H1 (cell line): ENCODE measurements at regions not wholly inside any gene's neighbourhood (a gene's known extent, or its start where the extent isn't known, plus 50 kb on each side); places are given as distances from the start of the nearest gene placed in this dataset.
"Not testable (repeated sequence)": the region's sequence is repeated elsewhere in the genome, so short reads cannot be mapped to it uniquely, and the experiment has no call there.

Experiments
- CTCF ChIA-PET: fragments of 300-600 bp; sonication (Branson Sonifier 250); formaldehyde crosslinking; loops from one replicate; lab custom pipeline; 2021; ENCODE audit not compliant: partially characterized antibody; lab: Charles Lee
- POLR2A ChIA-PET: fragments of 300-600 bp; sonication (Branson Sonifier 250); formaldehyde crosslinking; loops from one replicate; lab custom pipeline; 2021; ENCODE audit warnings: inconsistent platforms; ENCODE audit not compliant: partially characterized antibody; lab: Charles Lee
- DNase-seq, 2 experiments: peaks; one replicate each; pipeline versions ENCODE4 v3.0.0 to v3.0.0-alpha.2; 2010 to 2022; ENCODE audit warnings: low spot score in 2 of 2, low read depth in 1 of 2, mixed read lengths in 1 of 2
- FAIRE-seq: peaks from 2 replicates; lab custom pipeline; 2011; peaks lifted over from hg19 to GRCh38; lab: Jason Lieb, UNC
- H2AFZ ChIP-seq: 2 replicates; pipeline ENCODE4 v1.8.1; 2012; ENCODE audit warnings: low read length, inconsistent platforms
- H2AK5ac ChIP-seq: 2 replicates; pipeline ENCODE4 v1.6.1; 2013; ENCODE audit warnings: low read depth, low read length
- H2BK120ac ChIP-seq: replicated peaks from 2 replicates; pipeline ENCODE3; 2013; ENCODE audit warnings: low read depth, low read length, inconsistent platforms
- H2BK12ac ChIP-seq: 2 replicates; pipeline ENCODE4 v1.6.1; 2013; ENCODE audit warnings: low read depth, low read length
- H2BK15ac ChIP-seq: 2 replicates; pipeline ENCODE4 v1.6.1; 2013; ENCODE audit warnings: low read length
- H2BK20ac ChIP-seq: 2 replicates; pipeline ENCODE4 v1.6.1; 2013; ENCODE audit warnings: low read length
- H2BK5ac ChIP-seq: 2 replicates; pipeline ENCODE4 v1.6.1; 2013; ENCODE audit warnings: low read depth, low read length
- H3K14ac ChIP-seq: 2 replicates; pipeline ENCODE4 v1.6.1; 2013; ENCODE audit warnings: inconsistent platforms; ENCODE audit not compliant: insufficient read length
- H3K18ac ChIP-seq: 2 replicates; pipeline ENCODE4 v1.6.1; 2013; ENCODE audit warnings: low read length; ENCODE audit errors: extremely low read depth
- H3K23ac ChIP-seq: 2 replicates; pipeline ENCODE4 v1.6.1; 2013; ENCODE audit warnings: inconsistent platforms; ENCODE audit not compliant: insufficient read length
- H3K23me2 ChIP-seq: 2 replicates; pipeline ENCODE4 v1.6.1; 2013; ENCODE audit warnings: low read depth, low read length
- H3K27ac ChIP-seq: 2 replicates; pipeline ENCODE4 v1.6.1; 2011; ENCODE audit warnings: low read depth, low read length, inconsistent platforms
- H3K27me3 ChIP-seq, 4 experiments: replicated peaks in 1 of 4; 1 replicate in 1 of 4; 2 replicates in 3 of 4; pipeline versions ENCODE4 v1.6.1 to v1.8.1; 2011 to 2013; ENCODE audit warnings: low read length in 3 of 4, mild to moderate bottlenecking in 3 of 4, inconsistent platforms in 2 of 4, mixed read lengths in 2 of 4, moderate library complexity in 1 of 4; ENCODE audit not compliant: control insufficient read depth in 3 of 4, insufficient read depth in 3 of 4; ENCODE audit errors: extremely low read depth in 1 of 4
- H3K36me3 ChIP-seq, 4 experiments: 2 replicates each; pipeline versions ENCODE4 v1.6.1 to v1.8.1; 2011 to 2013; ENCODE audit warnings: mild to moderate bottlenecking in 4 of 4, low read length in 3 of 4, moderate library complexity in 2 of 4, control low read depth in 1 of 4, inconsistent platforms in 1 of 4; ENCODE audit not compliant: insufficient read depth in 4 of 4, control insufficient read depth in 2 of 4
- H3K4ac ChIP-seq: replicated peaks from 2 replicates; pipeline ENCODE3; 2013; ENCODE audit warnings: low read length, low read depth, mixed read lengths, inconsistent platforms; ENCODE audit not compliant: insufficient read length
- H3K4me1 ChIP-seq, 4 experiments: replicated peaks in 1 of 4; 1 replicate in 1 of 4; 2 replicates in 3 of 4; pipeline versions ENCODE4 v1.6.1 to v1.8.1; 2011 to 2013; ENCODE audit warnings: low read length in 3 of 4, inconsistent platforms in 2 of 4, mixed read lengths in 1 of 4; ENCODE audit not compliant: insufficient read depth in 4 of 4, control insufficient read depth in 3 of 4
- H3K4me2 ChIP-seq, 2 experiments: 2 replicates each; pipeline versions ENCODE4 v1.6.1 to v1.8.1; 2011 to 2013; ENCODE audit warnings: low read depth in 2 of 2, low read length in 2 of 2, control low read depth in 1 of 2, inconsistent platforms in 1 of 2, mild to moderate bottlenecking in 1 of 2; ENCODE audit not compliant: insufficient read depth in 1 of 2
- H3K4me3 ChIP-seq, 4 experiments: fragments of 200-600, 300-600 bp in 1 of 4; sonication (generic), shearing (Covaris generic), sonication (Bioruptor Twin) in 1 of 4; 2 replicates each; pipeline versions ENCODE4 v1.5.1 to v1.8.1; 2011 to 2016; ENCODE audit warnings: low read length in 4 of 4, low read depth in 3 of 4, control low read depth in 2 of 4, inconsistent platforms in 2 of 4, mild to moderate bottlenecking in 2 of 4, mixed read lengths in 1 of 4, moderate library complexity in 1 of 4; ENCODE audit not compliant: insufficient read depth in 2 of 4; ENCODE audit errors: extremely low read depth in 1 of 4
- H3K56ac ChIP-seq: replicated peaks from 2 replicates; pipeline ENCODE3; 2013; ENCODE audit warnings: low read depth, mild to moderate bottlenecking, mixed read lengths, low read length, inconsistent platforms; ENCODE audit not compliant: insufficient read length
- H3K79me1 ChIP-seq: 2 replicates; pipeline ENCODE4 v1.6.1; 2013; ENCODE audit warnings: low read depth, low read length, control low read depth
- H3K79me2 ChIP-seq, 2 experiments: 2 replicates each; pipeline versions ENCODE4 v1.6.1 to v1.8.1; 2012 to 2013; ENCODE audit warnings: low read length in 2 of 2, mild to moderate bottlenecking in 2 of 2, inconsistent platforms in 1 of 2; ENCODE audit not compliant: insufficient read depth in 2 of 2, control insufficient read depth in 1 of 2
- H3K9ac ChIP-seq, 4 experiments: replicated peaks in 1 of 4; 1 replicate in 1 of 4; 2 replicates in 3 of 4; pipeline versions ENCODE4 v1.6.1 to v1.8.1; 2011 to 2013; ENCODE audit warnings: low read depth in 3 of 4, low read length in 3 of 4, control low read depth in 2 of 4, mild to moderate bottlenecking in 2 of 4, moderate library complexity in 2 of 4, inconsistent platforms in 1 of 4; ENCODE audit errors: extremely low read depth in 1 of 4
- H3K9me3 ChIP-seq, 2 experiments: 2 replicates each; pipeline versions ENCODE4 v1.6.1 to v1.8.1; 2012 to 2013; ENCODE audit warnings: mild to moderate bottlenecking in 2 of 2, moderate library complexity in 2 of 2, control low read depth in 1 of 2, inconsistent platforms in 1 of 2, low read depth in 1 of 2, low read length in 1 of 2, mixed read lengths in 1 of 2; ENCODE audit not compliant: insufficient read depth in 2 of 2
- H4K20me1 ChIP-seq, 2 experiments: replicated peaks in 1 of 2; 2 replicates each; pipeline versions ENCODE3 to v1.8.1; 2011 to 2013; ENCODE audit warnings: inconsistent platforms in 2 of 2, low read length in 2 of 2, mild to moderate bottlenecking in 1 of 2; ENCODE audit not compliant: insufficient read depth in 2 of 2, control insufficient read depth in 1 of 2
- H4K5ac ChIP-seq: 2 replicates; pipeline ENCODE4 v1.6.1; 2013; ENCODE audit warnings: low read length, low read depth, mixed read lengths, inconsistent platforms; ENCODE audit not compliant: insufficient read length
- H4K8ac ChIP-seq: 2 replicates; pipeline ENCODE4 v1.8.0; 2013; ENCODE audit warnings: mild to moderate bottlenecking, moderate library complexity, low read length, inconsistent platforms; ENCODE audit not compliant: insufficient read depth; ENCODE audit errors: extremely low read depth
- H4K91ac ChIP-seq: replicated peaks from 2 replicates; pipeline ENCODE3; 2013; ENCODE audit warnings: low read length, mixed read lengths, inconsistent platforms; ENCODE audit not compliant: insufficient read length
- WGBS, 2 experiments: shearing (Covaris generic) in 1 of 2; methylation state at CpG; one replicate each; pipeline versions ENCODE4 v1.1.6 to v1.1.7; 2013 to 2015; ENCODE audit warnings: low lambda C conversion rate in 2 of 2, mixed read lengths in 2 of 2, inconsistent platforms in 1 of 2, low coverage in 1 of 2, missing lambda C conversion rate in 1 of 2; ENCODE audit not compliant: insufficient replicate concordance in 2 of 2, insufficient coverage in 1 of 2, insufficient read length in 1 of 2; ENCODE audit errors: extremely low coverage in 1 of 2, missing lambda C conversion rate in 1 of 2; 5-methylcytosine and 5-hydroxymethylcytosine counted together

GRCh38 chr17:15813388-15813787, 81.3 kb downstream of the TBC1D26 start:
- H3K9me3 ChIP-seq, H3K4me2 ChIP-seq, H4K5ac ChIP-seq, H2AFZ ChIP-seq, H3K79me1 ChIP-seq, H3K14ac ChIP-seq, H4K20me1 ChIP-seq, H3K56ac ChIP-seq, H3K4me3 ChIP-seq, DNase-seq, H3K79me2 ChIP-seq, H2BK12ac ChIP-seq, H3K4ac ChIP-seq, H3K18ac ChIP-seq, H4K91ac ChIP-seq, H2AK5ac ChIP-seq, H2BK15ac ChIP-seq, H3K4me1 ChIP-seq, H2BK120ac ChIP-seq, H2BK20ac ChIP-seq, H3K27ac ChIP-seq, FAIRE-seq, H3K23ac ChIP-seq, H3K9ac ChIP-seq, POLR2A ChIA-PET, H3K36me3 ChIP-seq, H3K23me2 ChIP-seq, H4K8ac ChIP-seq, H3K27me3 ChIP-seq, CTCF ChIA-PET, H2BK5ac ChIP-seq: not testable (repeated sequence)
- 75% methylated on average over 2 of the region's 7 CpGs; no CpG with 5 or more reads in 1 of the 2 experiments for WGBS, 2 experiments

- H2BK5ac ChIP-seq, H3K27me3 ChIP-seq, DNase-seq, H3K18ac ChIP-seq, H4K8ac ChIP-seq, H3K9ac ChIP-seq, CTCF ChIA-PET, POLR2A ChIA-PET, H2AFZ ChIP-seq, H3K4me1 ChIP-seq, H4K20me1 ChIP-seq, H3K79me1 ChIP-seq, H3K27ac ChIP-seq, H2BK20ac ChIP-seq, H2BK120ac ChIP-seq, H3K9me3 ChIP-seq, H3K4ac ChIP-seq, H3K4me3 ChIP-seq, FAIRE-seq, H4K5ac ChIP-seq, H3K79me2 ChIP-seq, H3K14ac ChIP-seq, H2AK5ac ChIP-seq, H3K4me2 ChIP-seq, H3K23ac ChIP-seq, H3K36me3 ChIP-seq, H2BK12ac ChIP-seq, H2BK15ac ChIP-seq, H3K56ac ChIP-seq, H3K23me2 ChIP-seq, H4K91ac ChIP-seq: not testable (repeated sequence)
- WGBS, 2 experiments = 83% methylated on average over 3 of the region's 3 CpGs; no CpG with 5 or more reads in 1 of the 2 experiments
These were observed 81.9 kb downstream of the TBC1D26 start for GRCh38 chr17:15814003-15814402.
